Spleen (tissue), 7 donors: ENCODE measurements at regions not wholly inside any gene's neighbourhood (a gene's known extent, or its start where the extent isn't known, plus 50 kb on each side); places are given as distances from the start of the nearest gene placed in this dataset.
"Not testable (repeated sequence)": the region's sequence is repeated elsewhere in the genome, so short reads cannot be mapped to it uniquely, and the experiment has no call there.

Experiments used
- POLR2A ChIP-seq, 3 donors: fragments of 450-650 bp; IDR thresholded peaks; one replicate each; pipeline ENCODE4 v1.5.1; 2017; ENCODE audit warnings: antibody characterized with exemption in 3 of 3, mild to moderate bottlenecking in 1 of 3
- POLR2AphosphoS5 ChIP-seq, 3 donors: sonication (generic); formaldehyde crosslinking; IDR thresholded peaks; one replicate each; pipeline ENCODE4 v1.5.1; 2017; ENCODE audit warnings: antibody characterized with exemption in 3 of 3
- TF ChIP-seq, protein P1 (sequence below), 11 experiments: fragments of 200-600 bp in 7 of 11; fragments of 450-650 bp in 4 of 11; sonication (generic) in 4 of 11; IDR thresholded peaks in 8 of 11; conservative IDR thresholded peaks in 3 of 11; 1 replicate in 7 of 11; 2 replicates in 4 of 11; pipeline versions ENCODE4 v1.4.0 to v1.8.0; 2016 to 2021; ENCODE audit warnings: antibody characterized with exemption in 11 of 11, inconsistent platforms in 4 of 11, mild to moderate bottlenecking in 1 of 11
- donor health status: DM: no; HTN: no; CAD: no; lungs with moderate emphysema.
- donor health status: DM: no; HTN: no; CAD: no.
- donor health status: DM: no; HTN: no; CAD: no.

DNA sequence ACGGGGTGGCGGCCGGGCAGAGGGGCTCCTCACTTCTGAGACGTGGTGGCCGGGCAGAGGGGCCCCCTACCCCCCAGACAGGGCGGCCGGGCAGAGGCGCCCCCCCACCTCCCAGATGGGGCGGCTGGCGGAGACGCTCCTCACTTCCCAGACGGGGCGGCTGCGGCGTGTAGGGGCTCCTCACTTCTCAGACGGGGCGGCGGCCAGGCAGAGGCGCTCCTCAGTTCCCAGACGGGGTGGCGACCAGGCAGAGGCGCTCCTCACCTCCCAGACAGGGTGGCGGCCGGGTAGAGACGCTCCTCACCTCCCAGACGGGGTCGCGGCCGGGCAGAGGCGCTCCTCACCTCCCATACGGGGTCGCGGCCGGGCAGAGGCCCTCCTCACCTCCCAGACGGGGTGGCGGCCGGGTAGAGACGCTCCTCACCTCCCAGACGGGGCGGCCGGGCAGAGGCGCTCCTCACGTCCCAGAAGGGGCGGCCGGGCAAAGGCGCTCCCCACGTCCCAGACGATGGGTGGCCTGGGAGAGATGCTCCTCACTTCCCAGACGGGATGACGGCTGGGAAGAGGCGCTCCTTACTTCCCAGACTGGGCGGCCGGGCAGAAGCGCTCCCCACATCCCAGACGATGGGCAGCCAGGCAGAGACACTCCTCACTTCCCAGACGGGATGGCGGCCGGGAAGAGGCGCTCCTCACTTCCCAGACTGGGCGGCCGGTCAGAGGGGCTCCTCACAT lies 536.6 kb upstream of the TUSC1 start:
- TF ChIP-seq, protein P1, sequence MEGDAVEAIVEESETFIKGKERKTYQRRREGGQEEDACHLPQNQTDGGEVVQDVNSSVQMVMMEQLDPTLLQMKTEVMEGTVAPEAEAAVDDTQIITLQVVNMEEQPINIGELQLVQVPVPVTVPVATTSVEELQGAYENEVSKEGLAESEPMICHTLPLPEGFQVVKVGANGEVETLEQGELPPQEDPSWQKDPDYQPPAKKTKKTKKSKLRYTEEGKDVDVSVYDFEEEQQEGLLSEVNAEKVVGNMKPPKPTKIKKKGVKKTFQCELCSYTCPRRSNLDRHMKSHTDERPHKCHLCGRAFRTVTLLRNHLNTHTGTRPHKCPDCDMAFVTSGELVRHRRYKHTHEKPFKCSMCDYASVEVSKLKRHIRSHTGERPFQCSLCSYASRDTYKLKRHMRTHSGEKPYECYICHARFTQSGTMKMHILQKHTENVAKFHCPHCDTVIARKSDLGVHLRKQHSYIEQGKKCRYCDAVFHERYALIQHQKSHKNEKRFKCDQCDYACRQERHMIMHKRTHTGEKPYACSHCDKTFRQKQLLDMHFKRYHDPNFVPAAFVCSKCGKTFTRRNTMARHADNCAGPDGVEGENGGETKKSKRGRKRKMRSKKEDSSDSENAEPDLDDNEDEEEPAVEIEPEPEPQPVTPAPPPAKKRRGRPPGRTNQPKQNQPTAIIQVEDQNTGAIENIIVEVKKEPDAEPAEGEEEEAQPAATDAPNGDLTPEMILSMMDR (IDR thresholded peaks at IDR 0.05 in 8 of 11, conservative IDR thresholded peaks at IDR 0.05 in 3 of 11), result not testable (repeated sequence)
- TF ChIP-seq POLR2A, POLR2AphosphoS5 (IDR thresholded peaks at IDR 0.05): not testable (repeated sequence)
